OCI-LY3 (cell line): ENCODE measurements at regions not wholly inside any gene's neighbourhood (a gene's known extent, or its start where the extent isn't known, plus 50 kb on each side); places are given as distances from the start of the nearest gene placed in this dataset.

Source experiments
- CTCF ChIP-seq: fragments of 200-600, 300-600 bp; sonication (generic); IDR thresholded peaks from 2 replicates; pipeline ENCODE4 v1.5.1; 2014; ENCODE audit warnings: antibody characterized with exemption, low read length, low read depth
- EZH2phosphoT487 ChIP-seq: fragments of 200-600 bp; shearing (Covaris generic); IDR thresholded peaks from 2 replicates; pipeline ENCODE4 v1.6.1; 2018; ENCODE audit warnings: antibody characterized with exemption, mixed run types, low read depth

GRCh38 chr2:16240402-16240801, 300.1 kb downstream of the MYCN start:
- TF ChIP-seq CTCF (no peak), EZH2phosphoT487 (no peak)
